ENCODE measurements at regions not wholly inside any gene's neighbourhood (a gene's known extent, or its start where the extent isn't known, plus 50 kb on each side); places are given as distances from the start of the nearest gene placed in this dataset.

- Histone ChIP-seq H3K27me3 (no peaks in the 10 kb centered on the region), H3K9me3 (peaks cover 0 to 11% (median 2%) of the 10 kb centered on the region in 4 donors), H3K4me1 (peaks cover 0 to 10% (median 2%) of the 10 kb centered on the region in 4 donors), H3K4me3 (no peak overlapping the region), H3K27ac (no peak overlapping the region), H3K36me3 (no peaks in the 10 kb centered on the region)
- WGBS, 5 donors: 78 to 91% (median 83%) methylated on average over 5 of the region's 5 CpGs
- intact Hi-C loops (cut with DNase I; ENCODE audit: low total_unique reads): no loop called here
- TF ChIP-seq POLR2A (IDR thresholded peaks at IDR 0.05): no peak
- no peak for TF ChIP-seq CTCF (IDR thresholded peaks at IDR 0.05)
- no peak for DNase-seq
Measured at GRCh38 chr5:15034379-15034778, 162.8 kb upstream of the ANKH start.

- TF ChIP-seq POLR2A (IDR thresholded peaks at IDR 0.05): no peak
- TF ChIP-seq CTCF (IDR thresholded peaks at IDR 0.05): no peak
- TF ChIP-seq POLR2AphosphoS5 (IDR thresholded peaks at IDR 0.05): no peak
- TF ChIP-seq EP300 (IDR thresholded peaks at IDR 0.05): no peak
- Histone ChIP-seq H3K4me3 (no peak overlapping the region), H3K4me1 (peaks cover 0 to 10% (median 5%) of the 10 kb centered on the region in 4 donors), H3K27ac (no peak overlapping the region), H3K27me3 (no peaks in the 10 kb centered on the region), H3K36me3 (no peaks in the 10 kb centered on the region), H3K9me3 (no peaks in the 10 kb centered on the region)
- peak in 1 of 2 donors; percentile 15 for DNase-seq
- WGBS, 5 donors: 12 to 40% (median 31%) methylated on average over 1 of the region's 1 CpG
- intact Hi-C loops (cut with DNase I; ENCODE audit: low total_unique reads): no loop called here
Measured at GRCh38 chr5:15031180-15031579, 159.6 kb upstream of the ANKH start.

- no peak overlapping the region for H3K27ac ChIP-seq
- DNase-seq: no peak
- no peaks in the 10 kb centered on the region for H3K9me3 ChIP-seq
- H3K36me3 ChIP-seq: no peaks in the 10 kb centered on the region
- no peaks in the 10 kb centered on the region for H3K27me3 ChIP-seq
- intact Hi-C loops (cut with DNase I; ENCODE audit: low total_unique reads): no loop called here
- TF ChIP-seq EP300 (IDR thresholded peaks at IDR 0.05) (no peak), POLR2AphosphoS5 (IDR thresholded peaks at IDR 0.05) (no peak), CTCF (IDR thresholded peaks at IDR 0.05) (no peak), POLR2A (IDR thresholded peaks at IDR 0.05) (no peak)
- H3K4me3 ChIP-seq: no peak overlapping the region
- H3K4me1 ChIP-seq: peaks cover 0 to 11% (median 5%) of the 10 kb centered on the region in 4 donors
Measured at GRCh38 chr5:15027764-15028163, 156.2 kb upstream of the ANKH start.

GRCh38 chr5:15026944-15027343 lies 155.4 kb upstream of the ANKH start:
- Histone ChIP-seq H3K27me3 (no peaks in the 10 kb centered on the region), H3K27ac (no peak overlapping the region), H3K36me3 (no peaks in the 10 kb centered on the region), H3K9me3 (no peaks in the 10 kb centered on the region), H3K4me1 (peaks cover 0 to 11% (median 5%) of the 10 kb centered on the region in 4 donors), H3K4me3 (no peak overlapping the region)
- WGBS, 5 donors: 57 to 68% (median 62%) methylated on average over 6 of the region's 6 CpGs
- TF ChIP-seq CTCF (IDR thresholded peaks at IDR 0.05): no peak
- TF ChIP-seq POLR2A (IDR thresholded peaks at IDR 0.05): no peak
- TF ChIP-seq EP300 (IDR thresholded peaks at IDR 0.05): no peak
- TF ChIP-seq POLR2AphosphoS5 (IDR thresholded peaks at IDR 0.05): no peak
- DNase-seq: no peak
- intact Hi-C loops (cut with DNase I; ENCODE audit: low total_unique reads): no loop called here
